Right atrium auricular region (tissue), 2 donors: ENCODE measurements at regions not wholly inside any gene's neighbourhood (a gene's known extent, or its start where the extent isn't known, plus 50 kb on each side); places are given as distances from the start of the nearest gene placed in this dataset.
"Not testable (repeated sequence)": the region's sequence is repeated elsewhere in the genome, so short reads cannot be mapped to it uniquely, and the experiment has no call there.

Source experiments
- DNase-seq: peaks from one replicate; pipeline ENCODE4 v3.0.0-alpha.2; 2019; ENCODE audit warnings: low spot score
- H3K27ac ChIP-seq, 2 donors: fragments of 200-600 bp; sonication (generic); 1 replicate in 1 of 2; 2 replicates in 1 of 2; pipeline ENCODE4 v1.5.1; 2016 to 2019
- H3K27me3 ChIP-seq, 2 donors: fragments of 200-600 bp; sonication (generic); one replicate each; pipeline versions ENCODE4 v1.5.1 to v1.6.0; 2017 to 2019
- H3K36me3 ChIP-seq: fragments of 200-600 bp; sonication (generic); one replicate; pipeline ENCODE4 v1.5.1; 2016
- H3K4me1 ChIP-seq, 2 donors: fragments of 200-600 bp; sonication (generic); one replicate each; pipeline versions ENCODE4 v1.5.1 to v1.6.0; 2017 to 2019
- H3K4me3 ChIP-seq, 2 donors: fragments of 200-600 bp; sonication (generic); 1 replicate in 1 of 2; 2 replicates in 1 of 2; pipeline ENCODE4 v1.5.1; 2017 to 2019; ENCODE audit warnings: mild to moderate bottlenecking in 1 of 2, moderate library complexity in 1 of 2
- H3K9me3 ChIP-seq, 2 donors: fragments of 200-600 bp; sonication (generic); one replicate each; pipeline ENCODE4 v1.5.1; 2019
- CTCF ChIP-seq, 2 donors: fragments of 200-600 bp; sonication (generic); IDR thresholded peaks; one replicate each; pipeline ENCODE4 v1.5.1; 2019; ENCODE audit warnings: antibody characterized with exemption in 2 of 2

- no peak overlapping the region for H3K4me3 ChIP-seq
- no peak for DNase-seq
- H3K36me3 ChIP-seq = no peaks in the 10 kb centered on the region
- TF ChIP-seq CTCF (IDR thresholded peaks at IDR 0.05) = peak in 1 of 2 donors; percentile 50
- H3K4me1 ChIP-seq = no peaks in the 10 kb centered on the region
- no peaks in the 10 kb centered on the region for H3K27me3 ChIP-seq
- H3K9me3 ChIP-seq = no peaks in the 10 kb centered on the region
- H3K27ac ChIP-seq = no peak overlapping the region
Observed at GRCh38 chr7:8365499-8366110, 67.8 kb upstream of the NXPH1 start.

- not testable (repeated sequence) for H3K27me3 ChIP-seq, DNase-seq, H3K4me1 ChIP-seq, H3K4me3 ChIP-seq, H3K36me3 ChIP-seq, H3K27ac ChIP-seq, H3K9me3 ChIP-seq
Observed at GRCh38 chr7:8368007-8368406, 65.4 kb upstream of the NXPH1 start.

- Histone ChIP-seq H3K4me3 (no peak overlapping the region), H3K27me3 (no peaks in the 10 kb centered on the region), H3K36me3 (no peaks in the 10 kb centered on the region), H3K9me3 (no peaks in the 10 kb centered on the region), H3K4me1 (no peaks in the 10 kb centered on the region), H3K27ac (no peak overlapping the region)
- no peak for DNase-seq
- TF ChIP-seq CTCF (IDR thresholded peaks at IDR 0.05) = no peak
Observed at GRCh38 chr7:8371742-8372141, 61.7 kb upstream of the NXPH1 start.

- no peak for DNase-seq
- no peaks in the 10 kb centered on the region for H3K4me1 ChIP-seq
- H3K27me3 ChIP-seq = no peaks in the 10 kb centered on the region
- H3K9me3 ChIP-seq = no peaks in the 10 kb centered on the region
- H3K4me3 ChIP-seq = no peak overlapping the region
- no peaks in the 10 kb centered on the region for H3K36me3 ChIP-seq
- H3K27ac ChIP-seq = no peak overlapping the region
- no peak for TF ChIP-seq CTCF (IDR thresholded peaks at IDR 0.05)
Observed at GRCh38 chr7:8373851-8374250, 59.6 kb upstream of the NXPH1 start.

- no peak for DNase-seq
- no peak overlapping the region for H3K27ac ChIP-seq
- H3K36me3 ChIP-seq = no peaks in the 10 kb centered on the region
- TF ChIP-seq CTCF (IDR thresholded peaks at IDR 0.05) = no peak
- no peaks in the 10 kb centered on the region for H3K4me1 ChIP-seq
- H3K27me3 ChIP-seq = no peaks in the 10 kb centered on the region
- no peak overlapping the region for H3K4me3 ChIP-seq
- H3K9me3 ChIP-seq = no peaks in the 10 kb centered on the region
Observed at GRCh38 chr7:8378349-8379019, 54.9 kb upstream of the NXPH1 start.

GRCh38 chr7:8379264-8379663, 54.1 kb upstream of the NXPH1 start:
- no peak for TF ChIP-seq CTCF (IDR thresholded peaks at IDR 0.05)
- DNase-seq = no peak
- H3K4me3 ChIP-seq = no peak overlapping the region
- H3K36me3 ChIP-seq = no peaks in the 10 kb centered on the region
- no peak overlapping the region for H3K27ac ChIP-seq
- no peaks in the 10 kb centered on the region for H3K27me3 ChIP-seq
- H3K9me3 ChIP-seq = no peaks in the 10 kb centered on the region
- H3K4me1 ChIP-seq = no peaks in the 10 kb centered on the region
